ENCODE measurements at regions not wholly inside any gene's neighbourhood (a gene's known extent, or its start where the extent isn't known, plus 50 kb on each side); places are given as distances from the start of the nearest gene placed in this dataset.

GRCh38 chr10:33125522-33126517 lies 167.8 kb upstream of the ITGB1 start:
- Mint-ChIP-seq H3K27me3 (ENCODE audit: low read depth) (peaks cover 1% of the 10 kb centered on the region; the same call in 1 of the 2 replicates), H3K36me3 (ENCODE audit: insufficient read depth in 1 of 3, low read depth in 3 of 3) (no peaks in the 10 kb centered on the region; a peak in 1 of 7 replicates), H3K4me1 (peaks cover 0 to 7% of the 10 kb centered on the region in 2 experiments; a peak in 2 of 4 replicates), H3K4me3 (no peak overlapping the region), H3K9me3 (no peaks in the 10 kb centered on the region; a peak in 1 of 5 replicates), H3K27ac (no peak overlapping the region)
- no peak overlapping the region for H3K18ac ChIP-seq (ENCODE audit: insufficient read length, low read depth, low read length)
- H3K4me1 ChIP-seq (ENCODE audit: insufficient read depth, low read length), result no peaks in the 10 kb centered on the region
- H3K27me3 ChIP-seq (ENCODE audit: insufficient read depth, low read length), result no peaks in the 10 kb centered on the region; the same call in 1 of the 2 replicates
- no CpG with 5 or more reads among the region's 15 CpGs for WGBS (ENCODE audit: extremely low coverage, insufficient read length, low lambda C conversion rate)
- no peak overlapping the region for H3K23ac ChIP-seq (ENCODE audit: insufficient read length, low read depth, low read length)
- H2BK12ac ChIP-seq (ENCODE audit: insufficient read length, low read depth, low read length), result no peak overlapping the region
- no peak overlapping the region for H2BK15ac ChIP-seq (ENCODE audit: low read depth, low read length)
- H2BK120ac ChIP-seq (ENCODE audit: low read depth, low read length, poor library complexity, severe bottlenecking), result no peak overlapping the region
- no peak for DNase-seq
- H3K9me3 ChIP-seq (ENCODE audit: control insufficient read depth, low read depth, low read length), result no peaks in the 10 kb centered on the region
- H4K20me1 ChIP-seq (ENCODE audit: control insufficient read depth, insufficient read depth, insufficient read length), result no peaks in the 10 kb centered on the region
- no peak overlapping the region for H4K5ac ChIP-seq (ENCODE audit: insufficient read length, low read depth, low read length)
- no peak overlapping the region for H4K91ac ChIP-seq (ENCODE audit: insufficient read length, low read depth, low read length)
- H3K56ac ChIP-seq (ENCODE audit: insufficient read length, low read depth, low read length), result no peak overlapping the region
- no peak overlapping the region for H3K14ac ChIP-seq (ENCODE audit: insufficient read depth, low read length)
- H3K79me2 ChIP-seq (ENCODE audit: insufficient read depth, low read length), result no peaks in the 10 kb centered on the region
- TF ChIP-seq CTCF (conservative IDR thresholded peaks at IDR 0.05), result no peak
- H3K23me2 ChIP-seq (ENCODE audit: insufficient read length, low read depth, low read length, poor library complexity, severe bottlenecking), result no peaks in the 10 kb centered on the region
- H3T11ph ChIP-seq (ENCODE audit: low read length), result no peak overlapping the region
- H3K4ac ChIP-seq (ENCODE audit: low read depth, low read length), result no peak overlapping the region
- H2BK20ac ChIP-seq (ENCODE audit: low read depth, low read length, poor library complexity, severe bottlenecking), result no peak overlapping the region
- no peak overlapping the region for H3K27ac ChIP-seq (ENCODE audit: insufficient read length, low read depth, low read length)
- H3K4me2 ChIP-seq (ENCODE audit: insufficient read depth, insufficient read length, low read length), result no peak overlapping the region
- H4K8ac ChIP-seq (replicated peaks; ENCODE audit: insufficient read length, low read depth, low read length), result no peak overlapping the region
- H2AK5ac ChIP-seq (ENCODE audit: insufficient read length, low read length), result no peak overlapping the region
- no peak overlapping the region for H2AFZ ChIP-seq (ENCODE audit: low read length)
- H3K9ac ChIP-seq (ENCODE audit: extremely low read depth, insufficient read length, low read length), result no peak overlapping the region
- H2BK5ac ChIP-seq (ENCODE audit: insufficient read length, low read length), result no peak overlapping the region
- no peaks in the 10 kb centered on the region for H3K79me1 ChIP-seq (ENCODE audit: insufficient read depth, low read depth, low read length, poor library complexity, severe bottlenecking)

Data from H9 (cell line).